CD4-positive, alpha-beta T cell treated with Interleukin-21 for 1 hour (primary cell): ENCODE measurements at regions not wholly inside any gene's neighbourhood (a gene's known extent, or its start where the extent isn't known, plus 50 kb on each side); places are given as distances from the start of the nearest gene placed in this dataset.

Source experiments
- DNase-seq: peaks from one replicate; pipeline ENCODE4 v3.0.0-alpha.2; 2020

DNA sequence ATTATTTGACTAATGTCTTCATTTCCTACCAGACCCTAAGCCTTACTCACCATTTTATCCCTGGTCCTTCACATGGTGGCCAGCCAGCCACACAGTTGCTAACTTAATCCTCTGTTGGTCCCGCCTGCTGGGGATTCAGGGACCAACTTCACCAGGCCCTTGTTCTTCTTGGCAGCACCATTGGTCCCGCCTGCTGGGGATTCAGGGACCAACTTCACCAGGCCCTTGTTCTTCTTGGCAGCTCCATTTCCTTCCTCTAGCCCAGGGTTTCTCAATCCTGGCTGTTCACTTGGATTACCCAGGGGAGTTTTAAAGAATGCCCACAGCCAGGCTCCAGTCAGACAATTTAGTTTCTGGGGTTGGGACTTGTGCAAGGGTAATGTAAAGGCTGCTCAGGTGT is 233.1 kb upstream of the CSF3R start:
- no peak for DNase-seq

DNA sequence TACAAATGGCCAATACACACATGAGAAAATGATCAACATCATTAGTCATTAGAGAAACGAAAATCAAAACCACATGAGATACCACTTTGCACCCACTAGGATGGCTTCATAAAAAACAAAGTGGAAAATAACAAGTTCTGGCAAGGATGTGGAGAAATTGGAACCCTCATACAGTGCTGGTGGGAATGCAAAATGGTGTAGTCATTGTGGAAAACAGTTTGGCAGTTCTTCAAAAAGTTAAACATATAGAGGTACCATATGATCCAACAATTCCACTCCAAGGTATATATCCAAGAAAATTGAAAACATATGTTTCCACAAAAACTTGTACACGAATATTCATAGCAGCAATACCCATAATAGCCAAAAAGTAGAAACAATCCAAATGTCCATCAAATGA is 231.6 kb upstream of the CSF3R start:
- no peak for DNase-seq

GRCh38 chr1:36711480-36711879 is 228.8 kb upstream of the CSF3R start:
- no peak for DNase-seq

GRCh38 chr1:36710951-36711350 is 228.2 kb upstream of the CSF3R start:
- DNase-seq, result no peak

- DNase-seq, result no peak
These were observed 227.3 kb upstream of the CSF3R start for GRCh38 chr1:36709869-36710481.

DNA sequence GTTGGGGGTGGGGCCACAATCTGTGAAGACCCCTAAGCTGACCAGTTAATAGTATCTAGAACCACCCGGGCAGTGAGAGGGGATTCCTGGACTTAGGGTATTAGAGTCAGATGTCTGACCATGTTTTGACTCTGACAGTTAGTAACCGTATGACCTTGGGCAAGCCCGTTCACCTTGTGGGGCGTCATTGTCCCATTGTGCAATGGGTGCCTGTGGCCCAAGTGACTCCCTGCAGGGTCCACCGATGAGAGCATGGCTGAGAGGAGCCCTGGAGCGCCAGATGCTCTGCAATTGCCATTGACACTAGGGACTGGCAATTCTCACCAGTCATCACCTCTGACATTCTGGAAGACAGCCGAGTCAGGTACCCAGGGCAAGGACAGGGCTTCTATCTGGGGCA is 225.9 kb upstream of the CSF3R start:
- no peak for DNase-seq

DNA sequence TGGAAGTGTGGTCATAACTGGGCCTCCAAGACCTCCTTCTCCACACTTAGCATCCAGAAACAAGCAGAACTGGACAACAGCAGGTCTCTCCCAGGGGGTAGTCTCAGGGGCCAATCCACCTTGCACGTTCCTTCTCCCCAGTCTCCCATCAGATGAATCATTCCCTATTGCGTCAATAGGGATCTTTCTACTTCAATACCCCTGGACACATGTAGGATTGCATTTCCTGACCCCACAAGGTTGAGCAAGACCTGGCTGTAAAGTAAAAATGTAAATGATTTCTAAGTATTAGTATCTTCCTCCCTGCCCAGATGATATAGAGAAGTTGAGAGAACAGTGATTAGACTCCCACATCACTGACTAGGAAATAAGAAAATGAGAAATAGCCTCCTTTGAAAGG is 224.5 kb upstream of the CSF3R start:
- DNase-seq, result no peak

GRCh38 chr1:36706416-36706815 is 223.7 kb upstream of the CSF3R start:
- DNase-seq, result no peak

- DNase-seq, result no peak
These were observed 222.9 kb upstream of the CSF3R start for GRCh38 chr1:36705629-36706028.

GRCh38 chr1:36703526-36704208 is 221.0 kb upstream of the CSF3R start:
- peak; percentile 45 for DNase-seq

- DNase-seq, result no peak
These were observed 220.2 kb upstream of the CSF3R start for GRCh38 chr1:36702963-36703362.

DNA sequence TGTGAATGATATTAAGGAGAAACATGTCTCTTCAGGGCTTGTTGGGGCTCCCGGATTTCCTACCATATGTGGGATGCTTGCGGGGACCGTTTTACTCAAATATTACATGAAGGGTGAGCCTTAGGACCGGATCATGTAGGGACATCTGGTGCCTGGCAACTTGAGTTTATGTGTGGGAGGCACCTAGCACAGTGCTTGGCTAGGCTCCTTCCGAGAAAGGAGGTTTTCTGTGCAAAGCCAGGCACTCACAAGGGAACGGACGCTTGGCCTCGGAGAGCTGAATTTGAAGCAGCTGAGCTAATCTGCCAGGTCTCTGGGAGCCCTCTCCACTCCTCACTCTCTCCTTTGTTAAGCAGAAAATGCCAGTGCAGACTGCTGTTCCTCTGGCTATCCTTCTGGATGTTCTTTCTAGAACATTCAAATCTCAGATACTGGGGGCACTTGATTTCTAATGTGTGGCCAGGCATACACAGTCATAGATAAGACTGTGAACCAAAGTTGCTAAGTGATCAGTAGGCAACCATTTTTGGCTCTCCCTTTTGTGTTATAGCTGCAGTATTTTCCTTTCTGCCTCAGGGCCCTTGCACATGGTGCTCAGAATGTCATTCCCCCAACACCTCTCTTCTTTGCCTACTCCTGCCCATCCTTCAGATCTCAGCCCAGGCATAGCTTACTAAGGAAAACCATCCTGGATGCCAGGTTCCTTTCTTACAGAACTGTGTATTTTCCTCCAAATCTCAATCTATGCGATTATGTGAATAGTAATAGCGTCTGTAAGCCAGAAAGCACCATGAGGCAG is 216.6 kb upstream of the CSF3R start:
- DNase-seq, result no peak

DNA sequence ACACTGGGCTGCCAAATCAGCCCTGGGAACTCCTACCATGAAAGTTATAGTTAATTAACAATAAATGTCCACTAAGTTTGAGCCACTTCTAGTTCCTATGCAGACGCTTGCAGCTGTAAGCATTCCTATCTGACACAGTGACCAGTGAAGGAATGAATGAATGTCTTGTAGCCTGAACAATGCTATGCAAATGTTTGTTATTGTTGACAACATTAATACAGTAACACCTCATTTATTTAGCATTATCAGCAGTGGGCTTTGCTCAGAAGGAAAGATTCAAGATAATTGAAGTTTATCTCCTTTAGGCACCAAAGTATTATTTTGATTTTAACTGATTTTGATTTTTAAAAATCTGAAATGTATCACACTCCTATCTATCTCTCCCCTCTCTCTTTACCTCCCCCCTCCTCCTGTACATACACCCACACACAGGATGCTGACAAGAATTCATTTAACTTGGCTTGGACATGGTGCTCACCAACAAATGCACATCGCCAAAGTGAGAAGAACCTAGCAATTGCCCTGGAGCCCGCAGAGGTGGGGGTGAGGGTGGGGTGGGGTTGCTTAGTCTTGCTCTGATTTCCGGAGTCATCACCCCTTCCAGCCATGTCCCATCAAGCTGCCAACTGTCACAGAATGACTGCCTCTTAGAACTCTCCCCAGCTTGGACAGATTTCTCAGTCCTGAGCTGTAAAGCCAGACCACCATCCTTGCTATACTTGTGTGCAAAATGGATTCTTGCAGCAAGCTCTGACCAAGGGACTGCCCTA is 215.3 kb upstream of the CSF3R start:
- DNase-seq, result no peak

GRCh38 chr1:36696261-36696940 is 213.7 kb upstream of the CSF3R start:
- no peak for DNase-seq

GRCh38 chr1:36693603-36694002 is 210.9 kb upstream of the CSF3R start:
- DNase-seq, result no peak

- no peak for DNase-seq
These were observed 210.4 kb upstream of the CSF3R start for GRCh38 chr1:36693161-36693525.

DNA sequence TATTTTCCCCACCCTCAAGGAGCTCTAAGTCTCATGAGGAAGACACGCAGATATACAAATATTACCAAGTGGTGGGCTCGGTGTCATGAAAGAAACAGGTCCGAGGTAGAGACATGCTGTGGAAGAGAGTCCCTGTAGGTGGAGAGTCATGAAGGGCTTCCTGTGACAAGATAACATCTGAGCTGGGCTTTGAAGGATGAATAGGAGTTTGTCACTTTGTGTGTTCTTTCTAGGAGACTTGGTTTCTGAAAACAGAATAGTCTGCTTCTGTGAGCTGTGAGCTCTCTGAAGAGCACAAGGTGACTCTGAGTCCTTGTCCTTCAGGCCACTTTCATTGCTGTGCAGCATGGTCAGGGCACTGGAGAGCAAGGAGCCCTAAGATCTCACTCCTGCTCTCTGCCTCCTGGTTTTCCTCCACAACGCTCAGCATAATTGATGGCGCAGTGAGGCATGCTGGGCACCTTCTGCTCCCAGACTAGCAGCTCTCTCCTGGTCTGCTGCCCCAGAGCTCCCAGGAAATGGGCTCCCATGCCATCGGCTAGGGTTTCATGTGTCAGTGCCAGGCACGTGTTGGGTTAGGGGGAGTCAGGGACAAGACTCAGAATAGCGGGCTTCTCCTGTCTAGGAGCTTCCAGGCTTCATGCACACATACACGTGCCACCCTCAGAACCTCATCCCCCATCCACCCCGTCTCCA is 209.9 kb upstream of the CSF3R start:
- DNase-seq, result no peak

GRCh38 chr1:36691374-36691773 is 208.7 kb upstream of the CSF3R start:
- DNase-seq, result no peak

- no peak for DNase-seq
These were observed 207.3 kb upstream of the CSF3R start for GRCh38 chr1:36689992-36690391.

- DNase-seq, result no peak
These were observed 204.6 kb upstream of the CSF3R start for GRCh38 chr1:36687312-36687711.

GRCh38 chr1:36675931-36676562 is 193.3 kb upstream of the CSF3R start:
- no peak for DNase-seq

DNA sequence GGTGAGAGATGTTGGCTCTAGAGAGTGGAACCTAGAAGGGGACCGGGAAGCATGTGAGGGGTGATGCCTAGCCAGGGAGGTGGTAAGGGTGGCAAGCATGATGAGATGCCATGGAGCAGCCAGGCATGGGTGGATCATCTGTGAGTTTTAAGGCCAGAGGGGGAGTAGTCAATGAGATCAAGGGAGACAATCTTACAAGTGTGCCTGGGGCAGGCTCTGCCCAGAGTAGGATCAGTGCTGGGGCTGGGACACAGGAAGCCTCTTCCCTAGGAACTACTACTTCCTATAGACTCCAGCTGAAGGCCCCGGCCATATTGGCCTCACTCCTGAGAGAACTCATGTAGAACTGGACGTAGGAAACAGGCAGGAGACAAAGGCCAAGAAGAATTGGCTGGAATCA is 192.4 kb upstream of the CSF3R start:
- no peak for DNase-seq
